WTC11 (cell line): ENCODE measurements at regions not wholly inside any gene's neighbourhood (a gene's known extent, or its start where the extent isn't known, plus 50 kb on each side); places are given as distances from the start of the nearest gene placed in this dataset.

Source experiments
- ATAC-seq: fragments of 200-7000 bp; cut with Tn5 transposase; 2 replicates; pipeline ENCODE4 v1.10.0; 2021; ENCODE audit warnings: mild to moderate bottlenecking, moderate library complexity
- CTCF ChIA-PET: fragments of 300-600 bp; sonication (Branson Sonifier 250); formaldehyde crosslinking; loops from one replicate; lab custom pipeline; 2021; ENCODE audit warnings: antibody characterized with exemption; lab: Charles Lee
- POLR2A ChIA-PET: fragments of 350-600 bp; sonication (Branson Sonifier 250); formaldehyde crosslinking; loops from one replicate; lab custom pipeline; 2021; ENCODE audit warnings: antibody characterized with exemption; lab: Charles Lee
- DNase-seq: peaks from one replicate; pipeline ENCODE4 v3.0.0; 2021; ENCODE audit warnings: low spot score
- H3K27ac Mint-ChIP-seq: 2 replicates; pipeline ENCODE4 v1.8.0; 2021; ENCODE audit warnings: mixed read lengths
- H3K27me3 Mint-ChIP-seq: 2 replicates; pipeline ENCODE4 v1.8.0; 2021; ENCODE audit warnings: low read depth, mild to moderate bottlenecking, moderate library complexity, mixed read lengths
- H3K36me3 Mint-ChIP-seq: 2 replicates; pipeline ENCODE4 v1.8.0; 2021; ENCODE audit warnings: mixed read lengths
- H3K4me1 Mint-ChIP-seq: 2 replicates; pipeline ENCODE4 v1.8.0; 2022; ENCODE audit warnings: mixed read lengths
- H3K4me3 Mint-ChIP-seq: 2 replicates; pipeline ENCODE4 v1.8.0; 2021; ENCODE audit warnings: mild to moderate bottlenecking, moderate library complexity, mixed read lengths
- H3K9me3 Mint-ChIP-seq: 2 replicates; pipeline ENCODE4 v1.8.0; 2021; ENCODE audit warnings: mixed read lengths
- ESRRA ChIP-seq: sonication (generic); formaldehyde crosslinking; IDR thresholded peaks from 2 replicates; pipeline ENCODE4 v1.8.1; 2022; ENCODE audit warnings: mild to moderate bottlenecking, missing genetic modification reagents, borderline replicate concordance
- ETV6 ChIP-seq: sonication (generic); formaldehyde crosslinking; IDR thresholded peaks from 2 replicates; pipeline ENCODE4 v1.8.1; 2022; ENCODE audit warnings: mild to moderate bottlenecking, missing genetic modification reagents
- FOXP1 ChIP-seq: sonication (generic); formaldehyde crosslinking; IDR thresholded peaks from 2 replicates; pipeline ENCODE4 v1.8.0; 2022; ENCODE audit warnings: missing genetic modification reagents, mild to moderate bottlenecking, moderate library complexity, borderline replicate concordance
- HMGA2 ChIP-seq: fragments of 250-450 bp; sonication (Bioruptor Pico); IDR thresholded peaks from 2 replicates; pipeline ENCODE4 v1.4.0; 2021; ENCODE audit warnings: mild to moderate bottlenecking, moderate library complexity
- IRF1 ChIP-seq: sonication (generic); formaldehyde crosslinking; IDR thresholded peaks from 2 replicates; pipeline ENCODE4 v1.8.0; 2023; ENCODE audit warnings: missing genetic modification reagents
- IRF2 ChIP-seq: sonication (generic); formaldehyde crosslinking; IDR thresholded peaks from 2 replicates; pipeline ENCODE4 v1.8.0; 2022; ENCODE audit warnings: low read depth, missing genetic modification reagents, borderline replicate concordance
- JAZF1 ChIP-seq: fragments of 250-450 bp; sonication (Bioruptor Pico); IDR thresholded peaks from 2 replicates; pipeline ENCODE4 v1.9.0; 2021; ENCODE audit warnings: moderate library complexity, mild to moderate bottlenecking, inconsistent platforms
- JUN ChIP-seq: sonication (generic); formaldehyde crosslinking; IDR thresholded peaks from 2 replicates; pipeline ENCODE4 v1.8.0; 2023; ENCODE audit warnings: mild to moderate bottlenecking, missing genetic modification reagents
- MAX ChIP-seq: sonication (generic); formaldehyde crosslinking; IDR thresholded peaks from 2 replicates; pipeline ENCODE4 v1.8.0; 2022; ENCODE audit warnings: mild to moderate bottlenecking, missing genetic modification reagents
- MLX ChIP-seq: sonication (generic); formaldehyde crosslinking; IDR thresholded peaks from 2 replicates; pipeline ENCODE4 v1.8.1; 2023; ENCODE audit warnings: mild to moderate bottlenecking, missing genetic modification reagents, moderate library complexity
- MXD4 ChIP-seq: fragments of 250-450 bp; sonication (Bioruptor Pico); IDR thresholded peaks from 2 replicates; pipeline ENCODE4 v1.8.0; 2021; ENCODE audit warnings: mild to moderate bottlenecking, moderate library complexity, borderline replicate concordance
- NFE2L1 ChIP-seq: sonication (generic); formaldehyde crosslinking; IDR thresholded peaks from 2 replicates; pipeline ENCODE4 v1.8.1; 2023; ENCODE audit warnings: missing genetic modification reagents
- RORB ChIP-seq: fragments of 250-450 bp; sonication (Bioruptor Pico); IDR thresholded peaks from 2 replicates; pipeline ENCODE4 v1.9.0; 2021; ENCODE audit warnings: mild to moderate bottlenecking
- SMAD3 ChIP-seq: sonication (generic); formaldehyde crosslinking; IDR thresholded peaks from 2 replicates; pipeline ENCODE4 v1.8.0; 2022; ENCODE audit warnings: missing genetic modification reagents, mild to moderate bottlenecking, borderline replicate concordance
- SMAD4 ChIP-seq: sonication (generic); formaldehyde crosslinking; IDR thresholded peaks from 2 replicates; pipeline ENCODE4 v1.8.0; 2022; ENCODE audit warnings: mild to moderate bottlenecking, missing genetic modification reagents
- TCF7 ChIP-seq: sonication (generic); formaldehyde crosslinking; IDR thresholded peaks from 2 replicates; pipeline ENCODE4 v1.8.0; 2022; ENCODE audit warnings: mild to moderate bottlenecking, low read depth, missing genetic modification reagents, moderate library complexity
- USF1 ChIP-seq: sonication (generic); formaldehyde crosslinking; IDR thresholded peaks from 2 replicates; pipeline ENCODE4 v1.8.0; 2022; ENCODE audit warnings: mild to moderate bottlenecking, missing genetic modification reagents
- ZMAT4 ChIP-seq: fragments of 250-450 bp; sonication (Bioruptor Pico); IDR thresholded peaks from 2 replicates; pipeline ENCODE4 v1.9.0; 2021; ENCODE audit warnings: mild to moderate bottlenecking
- ZNF219 ChIP-seq: sonication (generic); formaldehyde crosslinking; IDR thresholded peaks from 2 replicates; pipeline ENCODE4 v1.8.0; 2023; ENCODE audit warnings: missing genetic modification reagents, mild to moderate bottlenecking, borderline replicate concordance
- ZNF281 ChIP-seq: sonication (generic); formaldehyde crosslinking; IDR thresholded peaks from 2 replicates; pipeline ENCODE4 v1.8.0; 2023; ENCODE audit warnings: mild to moderate bottlenecking, missing genetic modification reagents
- ZNF396 ChIP-seq: fragments of 250-450 bp; sonication (Bioruptor Pico); IDR thresholded peaks from 2 replicates; pipeline ENCODE4 v1.8.0; 2021; ENCODE audit warnings: mild to moderate bottlenecking, moderate library complexity, borderline replicate concordance
- ZNF416 ChIP-seq: fragments of 250-450 bp; sonication (Bioruptor Pico); IDR thresholded peaks from 2 replicates; pipeline ENCODE4 v1.9.0; 2021; ENCODE audit warnings: mild to moderate bottlenecking, inconsistent platforms
- ZNF423 ChIP-seq: fragments of 250-450 bp; sonication (Bioruptor Pico); IDR thresholded peaks from 2 replicates; pipeline ENCODE4 v2.1.2; 2022; ENCODE audit warnings: mild to moderate bottlenecking, moderate library complexity

GRCh38 chr7:17488829-17489228, 190.4 kb downstream of the AHR start (continued):
- TF ChIP-seq MAX (CRISPR knock-in tag) (no peak), MLX (CRISPR knock-in tag) (no peak), ZNF281 (no peak), ZNF219 (CRISPR knock-in tag) (no peak), IRF2 (CRISPR knock-in tag) (no peak), IRF1 (CRISPR knock-in tag) (no peak), SMAD4 (CRISPR knock-in tag) (no peak), NFE2L1 (CRISPR knock-in tag) (no peak), ZMAT4 (no peak)
- TF ChIP-seq, all 79 proteins: peak for 0

GRCh38 chr7:17489961-17490360, 191.5 kb downstream of the AHR start:
- POLR2A ChIA-PET: no interaction called here
- 0 out of 2 replicates have a peak, but pooled peaks cover 6% of the 10 kb centered on the region for H3K9me3 Mint-ChIP-seq
- no peaks in the 10 kb centered on the region for H3K36me3 Mint-ChIP-seq
- TF ChIP-seq ZNF423 (CRISPR knock-in tag) (no peak), ZNF281 (no peak), JAZF1 (CRISPR knock-in tag) (no peak), TCF7 (no peak), RORB (CRISPR knock-in tag) (no peak), ETV6 (CRISPR knock-in tag) (no peak), ZNF396 (no peak)
- ATAC-seq (no peak), DNase-seq (no peak)
- no peak overlapping the region for H3K27ac Mint-ChIP-seq
- H3K4me1 Mint-ChIP-seq: peaks cover 30% of the 10 kb centered on the region
- H3K27me3 Mint-ChIP-seq: no peaks in the 10 kb centered on the region
- H3K4me3 Mint-ChIP-seq: no peak overlapping the region
- CTCF ChIA-PET: no interaction called here

GRCh38 chr7:17490825-17491224, 192.4 kb downstream of the AHR start:
- Mint-ChIP-seq H3K27me3 (no peaks in the 10 kb centered on the region), H3K36me3 (no peaks in the 10 kb centered on the region), H3K27ac (no peak overlapping the region), H3K4me3 (no peak overlapping the region), H3K9me3 (0 out of 2 replicates have a peak, but pooled peaks cover under 1% of the 10 kb centered on the region), H3K4me1 (peaks cover 35% of the 10 kb centered on the region)
- ChIA-PET CTCF (no interaction called here), POLR2A (interaction anchor here (0.5 kb wide), 1 partner anchor 1156 kb away, joined by 3 read pairs; no protein-coding TSS in a partner anchor)
- ATAC-seq (no peak), DNase-seq (no peak)
- TF ChIP-seq ZNF416 (CRISPR knock-in tag) (no peak), ESRRA (CRISPR knock-in tag) (no peak), RORB (CRISPR knock-in tag) (no peak), MXD4 (no peak), ZNF281 (no peak), HMGA2 (CRISPR knock-in tag) (no peak), ETV6 (CRISPR knock-in tag) (no peak), SMAD3 (CRISPR knock-in tag) (no peak), USF1 (no peak), JUN (CRISPR knock-in tag) (no peak), MAX (CRISPR knock-in tag) (no peak), FOXP1 (no peak)
